HG02884 (cell line): ENCODE measurements at regions not wholly inside any gene's neighbourhood (a gene's known extent, or its start where the extent isn't known, plus 50 kb on each side); places are given as distances from the start of the nearest gene placed in this dataset.
A peak's percentile ranks its signal among the peaks of the same experiment; 100 is the strongest.
"Not testable (repeated sequence)": the region's sequence is repeated elsewhere in the genome, so short reads cannot be mapped to it uniquely, and the experiment has no call there.

Experiments used
- ATAC-seq: cut with Tn5 transposase; IDR thresholded peaks from one replicate; pipeline ENCODE4 v1.9.1; 2021; ENCODE audit warnings: mild to moderate bottlenecking, moderate library complexity; ENCODE audit not compliant: unreplicated experiment

GRCh38 chr5:99032234-99033013 lies 103.6 kb upstream of the CHD1 start:
- peak; percentile 29 for ATAC-seq

GRCh38 chr5:99030906-99031440 lies 102.2 kb upstream of the CHD1 start:
- ATAC-seq = no peak

GRCh38 chr5:99029172-99029571 lies 100.4 kb upstream of the CHD1 start:
- ATAC-seq = no peak

GRCh38 chr5:99028170-99028569 lies 99.4 kb upstream of the CHD1 start:
- ATAC-seq = not testable (repeated sequence)

- no peak for ATAC-seq
Measured at GRCh38 chr5:99025298-99026045, 96.7 kb upstream of the CHD1 start.

- ATAC-seq = no peak
Measured at GRCh38 chr5:99023330-99023729, 94.5 kb upstream of the CHD1 start.

GRCh38 chr5:99022250-99022649 lies 93.4 kb upstream of the CHD1 start:
- ATAC-seq = no peak

GRCh38 chr5:99020698-99021048 lies 91.9 kb upstream of the CHD1 start:
- ATAC-seq = no peak

- ATAC-seq = peak; percentile 69
Measured at GRCh38 chr5:99019812-99020697, 91.2 kb upstream of the CHD1 start.

- ATAC-seq = no peak
Measured at GRCh38 chr5:99019254-99019653, 90.4 kb upstream of the CHD1 start.

- ATAC-seq = no peak
Measured at GRCh38 chr5:99010294-99010693, 81.5 kb upstream of the CHD1 start.

- ATAC-seq = not testable (repeated sequence)
Measured at GRCh38 chr5:99008009-99008408, 79.2 kb upstream of the CHD1 start.

GRCh38 chr5:99005506-99005905 lies 76.7 kb upstream of the CHD1 start:
- peak; percentile 8 for ATAC-seq

GRCh38 chr5:99004960-99005359 lies 76.2 kb upstream of the CHD1 start:
- ATAC-seq = peak; percentile 100

- ATAC-seq = no peak
Measured at GRCh38 chr5:99000876-99001275, 72.1 kb upstream of the CHD1 start.

GRCh38 chr5:99000221-99000620 lies 71.4 kb upstream of the CHD1 start:
- no peak for ATAC-seq

GRCh38 chr5:98999631-99000030 lies 70.8 kb upstream of the CHD1 start:
- no peak for ATAC-seq

- no peak for ATAC-seq
Measured at GRCh38 chr5:98997000-98997399, 68.2 kb upstream of the CHD1 start.

- no peak for ATAC-seq
Measured at GRCh38 chr5:98994611-98995010, 65.8 kb upstream of the CHD1 start.

- no peak for ATAC-seq
Measured at GRCh38 chr5:98993512-98993911, 64.7 kb upstream of the CHD1 start.

- ATAC-seq = no peak
Measured at GRCh38 chr5:98992552-98992951, 63.7 kb upstream of the CHD1 start.
